ENCODE measurements at regions not wholly inside any gene's neighbourhood (a gene's known extent, or its start where the extent isn't known, plus 50 kb on each side); places are given as distances from the start of the nearest gene placed in this dataset.

GRCh38 chr11:10387206-10388083 is 67.6 kb upstream of the AMPD3 start:
- DNase-seq, result no peak

DNA sequence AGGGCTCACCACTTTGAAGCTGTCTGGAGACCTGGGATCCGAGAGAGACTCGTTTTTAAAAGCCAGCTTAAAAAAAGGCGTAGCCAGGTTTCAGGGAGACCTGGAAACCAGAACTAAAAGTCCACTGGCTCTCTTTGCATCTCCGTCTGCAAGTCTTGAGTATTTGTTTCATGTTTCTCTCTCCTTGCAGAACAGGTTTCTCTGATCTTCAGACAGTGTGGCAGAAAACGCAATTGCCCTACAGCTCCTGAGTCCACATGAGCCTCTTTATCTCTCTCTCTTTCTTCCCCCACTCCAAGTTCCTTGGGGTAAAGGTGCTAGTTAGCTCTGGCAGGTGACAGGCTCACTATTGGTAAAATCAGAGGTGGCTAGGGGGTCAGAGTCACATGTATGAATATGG is 67.0 kb upstream of the AMPD3 start:
- DNase-seq, result no peak

DNA sequence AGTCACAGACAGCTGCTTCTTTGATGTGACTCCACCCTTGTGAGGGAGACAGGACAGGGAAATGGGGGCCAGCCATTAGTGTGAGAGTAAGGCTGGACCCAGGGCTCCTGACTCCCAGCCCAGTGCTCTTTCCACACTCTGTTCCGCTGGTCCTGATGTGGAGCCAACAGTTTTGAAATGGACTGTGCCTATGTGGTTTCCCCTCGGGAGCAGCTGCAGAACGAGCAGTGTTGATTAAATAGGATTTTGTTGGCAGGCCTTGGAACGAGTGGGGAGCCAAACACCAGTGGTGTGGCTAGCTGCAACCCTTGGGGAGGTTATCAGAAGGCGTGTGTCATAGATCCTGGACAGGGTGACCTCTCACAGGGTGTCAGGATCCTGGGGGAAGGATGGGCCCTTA is 66.5 kb upstream of the AMPD3 start:
- DNase-seq, result no peak

GRCh38 chr11:10390375-10390774 is 64.7 kb upstream of the AMPD3 start:
- no peak for DNase-seq

DNA sequence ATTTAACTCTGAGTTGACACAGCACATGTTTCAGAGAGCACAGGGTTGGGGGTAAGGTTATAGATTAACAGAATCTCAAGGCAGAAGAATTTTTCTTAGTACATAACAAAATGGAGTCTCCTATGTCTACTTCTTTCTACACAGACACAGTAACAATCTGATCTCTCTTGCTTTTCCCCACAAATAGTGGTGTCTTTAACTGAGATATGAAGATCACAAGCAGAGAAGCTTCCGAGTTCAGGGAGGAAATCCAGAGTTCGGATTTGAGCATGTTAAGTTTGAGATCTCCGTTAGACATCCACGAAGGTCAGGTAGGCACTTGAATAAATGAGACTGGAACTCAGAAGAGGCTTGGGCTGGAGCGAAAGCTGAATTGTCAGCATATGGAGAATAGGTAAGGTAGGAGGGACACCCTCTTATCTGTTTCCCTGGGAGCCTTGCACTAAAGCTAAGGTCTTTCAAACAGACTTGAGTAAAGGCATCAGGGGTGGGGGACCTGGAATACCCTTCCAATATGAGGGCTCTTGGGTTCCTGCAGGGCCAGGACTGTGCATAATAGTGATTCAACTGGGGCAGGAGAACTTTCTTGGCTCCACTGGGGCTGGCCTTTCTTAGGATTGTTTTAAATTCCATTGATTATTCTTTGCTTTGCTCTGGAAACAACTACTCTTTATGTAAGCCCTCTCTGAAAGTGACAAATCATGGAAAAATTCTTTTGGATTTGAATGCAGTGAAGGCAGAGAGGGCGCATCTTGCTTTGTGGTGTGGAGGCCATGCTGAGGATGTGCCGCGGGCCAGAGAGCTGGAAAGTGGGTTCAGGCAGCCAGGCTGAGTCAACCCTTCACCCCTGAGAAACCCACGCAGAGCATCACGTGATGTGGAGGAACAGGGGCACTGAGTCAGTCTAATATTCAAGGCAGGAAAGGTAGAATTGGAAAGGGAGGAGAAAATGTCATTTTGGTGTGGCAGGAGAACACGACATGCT is 62.7 kb upstream of the AMPD3 start:
- peak in 6 of 51 donors; percentile 21 to 62 (median 37) for DNase-seq

DNA sequence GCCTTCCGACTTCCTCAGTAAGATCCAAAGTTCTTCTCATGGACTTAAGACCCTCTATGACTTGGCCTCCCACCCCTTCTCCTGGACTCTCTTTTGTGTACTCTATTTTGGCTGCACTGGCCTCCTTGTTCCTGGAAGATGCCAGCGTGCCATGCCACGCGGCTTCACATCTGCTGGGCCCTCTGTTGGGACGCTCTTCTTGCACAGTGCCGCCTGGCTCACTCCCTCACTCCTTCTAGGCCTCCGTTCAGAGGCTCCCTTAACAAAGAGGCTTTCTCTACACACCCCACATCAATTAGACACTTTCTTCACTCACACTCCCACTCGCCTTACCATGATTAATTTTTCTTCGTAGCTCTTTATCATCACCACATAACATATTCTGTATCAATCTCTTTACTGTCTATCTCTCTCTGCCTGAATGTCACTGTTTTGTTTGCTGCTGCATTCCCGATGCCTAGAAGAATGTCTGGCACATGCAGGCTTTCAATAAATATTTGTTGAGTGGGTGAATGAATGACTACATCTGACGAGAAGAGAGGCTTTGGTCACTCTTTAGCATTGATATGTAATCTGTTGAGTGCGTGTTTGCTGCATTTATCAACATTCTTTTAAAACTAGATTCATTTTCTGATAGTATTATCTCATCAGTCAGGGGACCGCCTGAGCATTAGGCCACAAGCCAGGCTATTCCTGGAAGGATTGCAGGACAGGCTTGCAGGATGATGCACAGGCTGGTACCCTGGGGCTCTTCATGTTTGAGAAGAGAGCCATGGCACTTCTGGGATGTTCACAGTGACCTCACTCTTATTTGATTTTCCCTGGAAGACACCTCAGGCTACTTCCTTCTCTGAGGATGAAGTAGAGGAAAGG is 60.6 kb upstream of the AMPD3 start:
- DNase-seq, result no peak

- DNase-seq, result no peak
Measured at GRCh38 chr11:10395166-10395897, 59.7 kb upstream of the AMPD3 start.

DNA sequence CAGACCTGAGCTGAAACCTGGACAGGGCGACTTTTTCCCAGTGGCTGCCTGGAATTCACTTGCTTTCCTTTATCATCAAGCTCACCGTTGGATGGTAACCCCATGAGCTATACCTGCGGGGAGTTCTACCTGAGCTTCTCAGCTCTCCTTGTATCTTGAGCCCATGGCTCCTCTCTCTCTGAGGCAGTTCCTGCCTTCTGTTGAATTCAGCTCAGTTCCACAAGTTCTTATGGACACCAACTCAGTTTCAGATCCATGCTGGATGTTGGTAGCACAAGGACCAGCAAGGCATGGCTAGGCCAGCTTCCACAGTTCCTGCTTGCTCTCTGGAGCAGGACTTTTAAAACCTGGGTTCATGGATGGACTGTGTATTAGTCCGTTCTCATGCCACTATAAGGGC is 58.3 kb upstream of the AMPD3 start:
- no peak for DNase-seq

DNA sequence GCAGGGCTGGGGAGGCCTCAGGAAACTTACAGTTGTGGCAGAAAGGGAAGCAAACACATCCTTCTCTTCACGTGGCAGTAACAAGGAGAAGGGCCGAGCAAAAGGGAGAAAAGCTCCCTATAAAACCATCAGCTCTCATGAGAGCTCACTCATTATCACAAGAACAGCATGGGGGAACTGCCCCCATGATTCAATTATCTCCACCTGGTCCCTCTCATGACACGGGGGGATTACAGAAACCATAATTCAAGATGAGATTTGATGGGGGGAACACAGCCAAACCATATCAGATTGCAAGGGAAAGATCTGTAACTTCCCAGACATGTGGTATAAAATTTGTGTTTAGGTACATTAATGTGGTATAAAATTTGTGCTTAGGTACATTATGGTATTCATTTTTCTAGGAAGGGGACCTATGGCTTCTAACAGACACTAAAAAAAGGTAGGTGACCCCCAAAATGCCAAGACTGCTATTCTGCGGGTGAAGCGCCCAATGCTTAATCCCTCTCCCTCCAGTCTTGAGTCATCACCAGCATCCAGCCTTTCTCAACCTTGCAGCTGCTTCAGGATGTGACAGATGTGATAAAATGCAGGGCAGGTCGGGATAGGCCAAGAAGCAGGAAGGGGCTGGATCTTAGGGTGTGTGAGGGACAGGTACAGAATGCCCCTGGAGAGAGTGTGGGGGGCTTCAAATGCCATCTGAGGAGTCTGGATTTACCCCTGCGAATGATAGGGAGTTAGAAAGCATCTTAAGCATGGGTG is 57.7 kb upstream of the AMPD3 start:
- no peak for DNase-seq

- no peak for DNase-seq
Measured at GRCh38 chr11:10398525-10398924, 56.5 kb upstream of the AMPD3 start.

- no peak for DNase-seq
Measured at GRCh38 chr11:10400856-10401255, 54.2 kb upstream of the AMPD3 start.

DNA sequence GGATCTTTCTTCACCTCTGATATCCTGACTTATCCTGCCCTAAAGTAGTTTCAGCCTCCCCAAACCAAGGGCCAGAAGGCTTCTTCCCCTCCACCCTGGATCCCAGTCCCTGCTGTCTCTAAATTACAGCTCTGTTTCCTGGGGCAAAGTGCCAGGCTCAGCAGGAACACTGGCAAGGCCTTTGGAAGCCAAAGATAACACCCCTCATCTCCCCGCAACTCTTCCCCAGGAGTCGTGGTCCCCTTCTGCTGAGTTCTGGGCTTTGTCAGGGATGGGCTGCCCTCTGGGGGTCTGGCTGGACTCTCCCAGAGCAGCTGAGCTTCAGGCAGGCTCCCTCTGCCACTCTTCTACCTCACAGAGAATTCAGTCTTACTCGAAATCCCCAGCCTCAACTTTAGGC is 53.8 kb upstream of the AMPD3 start:
- no peak for DNase-seq

DNA sequence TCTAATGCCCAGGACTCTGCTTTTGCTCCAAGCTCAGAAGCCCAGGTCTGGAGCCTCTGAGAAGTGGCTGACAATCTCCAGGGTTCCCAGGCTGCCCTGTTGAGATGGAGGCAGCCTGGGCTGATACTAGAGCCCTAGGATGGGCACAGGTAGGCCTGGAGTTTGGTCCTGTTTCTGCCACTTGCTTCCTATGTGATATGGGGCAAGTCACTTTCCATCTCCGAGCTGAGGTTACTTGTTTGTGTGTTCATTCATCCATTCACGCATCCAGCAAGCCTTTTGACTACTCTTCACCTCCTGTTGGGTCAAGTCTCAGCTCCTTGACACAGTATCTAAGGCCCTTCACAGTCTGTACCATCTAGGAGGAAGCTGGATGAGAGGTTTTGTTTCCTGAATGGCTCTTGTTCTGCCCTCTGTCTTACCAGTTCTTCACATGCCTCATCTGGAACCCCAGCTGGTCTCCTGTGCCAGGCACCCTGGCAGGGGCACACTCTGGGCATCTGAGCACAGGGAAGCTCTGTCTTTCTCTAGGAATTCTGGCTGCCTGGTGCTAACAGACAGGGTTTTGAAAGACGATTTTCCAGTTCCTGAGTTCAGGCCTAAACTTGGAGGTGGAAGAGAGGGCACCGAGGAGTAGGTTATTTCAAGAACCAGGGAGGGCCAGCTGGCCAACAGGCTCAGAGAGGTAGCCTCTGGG is 53.2 kb upstream of the AMPD3 start:
- DNase-seq, result peak in 5 of 51 donors; percentile 8 to 44 (median 21)
